ENCODE measurements at regions not wholly inside any gene's neighbourhood (a gene's known extent, or its start where the extent isn't known, plus 50 kb on each side); places are given as distances from the start of the nearest gene placed in this dataset.

DNA sequence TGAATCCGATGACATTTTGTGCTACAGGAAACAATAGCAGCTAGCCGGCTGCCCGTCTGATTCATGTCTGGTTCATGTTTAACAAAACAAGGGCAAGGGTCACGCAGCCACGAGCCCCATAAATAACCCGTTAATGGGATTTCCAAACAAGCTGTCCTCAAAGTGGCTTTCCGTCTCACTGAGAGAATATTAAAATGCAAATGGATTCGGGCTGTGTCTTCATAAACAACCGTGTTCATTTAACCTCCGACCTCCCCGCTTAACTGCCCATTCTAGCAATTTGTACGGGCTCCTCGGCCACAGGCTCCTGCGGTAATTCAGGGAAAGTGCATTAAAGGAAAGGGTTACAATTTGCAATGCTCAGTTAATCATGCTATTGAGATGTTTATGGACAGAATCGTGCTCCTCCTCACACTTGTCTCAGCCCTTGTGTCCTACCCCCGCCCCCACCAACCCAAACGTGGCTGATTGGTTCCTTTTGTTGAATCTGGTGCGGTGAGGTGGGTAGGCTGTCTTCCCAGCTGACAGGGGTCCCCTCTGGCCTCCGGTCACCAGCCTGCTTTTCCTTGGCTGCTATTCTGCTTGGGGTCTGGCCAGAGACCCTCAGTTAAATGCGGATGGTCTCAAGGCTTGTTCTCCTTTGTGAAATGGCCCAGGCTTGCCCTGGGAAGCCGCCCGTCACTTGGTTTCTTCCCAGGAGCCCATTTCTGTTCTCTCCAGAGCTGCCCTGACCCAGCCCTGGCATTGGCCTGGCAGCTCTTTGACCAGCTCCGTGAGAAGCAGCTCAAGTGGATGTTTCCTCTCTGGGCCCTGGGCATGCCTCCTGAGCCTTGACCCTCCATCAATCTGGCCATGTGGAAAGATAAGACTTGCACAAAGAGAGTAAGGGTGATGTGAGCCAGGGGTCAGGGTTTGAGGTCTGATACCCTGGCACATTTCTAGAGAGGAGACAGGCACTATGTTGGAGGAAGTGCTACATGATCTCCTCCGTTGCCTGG is 200.7 kb upstream of the POU3F1 start:
- Histone ChIP-seq H3K27ac (replicated peaks) (no peak overlapping the region), H3K27me3 (ENCODE audit: insufficient read depth, poor library complexity, severe bottlenecking) (peaks cover 7% of the 10 kb centered on the region), H3K4me3 (replicated peaks; ENCODE audit: insufficient read depth, low read length) (no peak overlapping the region)
- TF ChIP-seq SPI1 (IDR thresholded peaks at IDR 0.05; ENCODE audit: borderline replicate concordance, low read depth) (no peak), GABPA (IDR thresholded peaks at IDR 0.05; ENCODE audit: low read depth) (no peak), REST (IDR thresholded peaks at IDR 0.05; ENCODE audit: insufficient replicate concordance, low read depth) (no peak), CTCF (IDR thresholded peaks at IDR 0.05; ENCODE audit: insufficient read depth, low read length) (no peak), POLR2AphosphoS5 (IDR thresholded peaks at IDR 0.05; ENCODE audit: low read depth) (no peak)
- DNase-seq (ENCODE audit: low read depth in 1 of 2, low spot score in 1 of 2): no peak

GRCh38 chr1:38244218-38244845 is 197.7 kb upstream of the POU3F1 start:
- Histone ChIP-seq H3K27ac (replicated peaks) (no peak overlapping the region), H3K27me3 (ENCODE audit: insufficient read depth, poor library complexity, severe bottlenecking) (peaks cover 5% of the 10 kb centered on the region), H3K4me3 (replicated peaks; ENCODE audit: insufficient read depth, low read length) (no peak overlapping the region)
- no peak for DNase-seq (ENCODE audit: low read depth in 1 of 2, low spot score in 1 of 2)
- TF ChIP-seq SPI1 (IDR thresholded peaks at IDR 0.05; ENCODE audit: borderline replicate concordance, low read depth) (no peak), GABPA (IDR thresholded peaks at IDR 0.05; ENCODE audit: low read depth) (no peak), REST (IDR thresholded peaks at IDR 0.05; ENCODE audit: insufficient replicate concordance, low read depth) (no peak), CTCF (IDR thresholded peaks at IDR 0.05; ENCODE audit: insufficient read depth, low read length) (no peak), POLR2AphosphoS5 (IDR thresholded peaks at IDR 0.05; ENCODE audit: low read depth) (no peak)

GRCh38 chr1:38243106-38243505 is 196.5 kb upstream of the POU3F1 start:
- Histone ChIP-seq H3K27ac (replicated peaks) (no peak overlapping the region), H3K27me3 (ENCODE audit: insufficient read depth, poor library complexity, severe bottlenecking) (peaks cover 2% of the 10 kb centered on the region), H3K4me3 (replicated peaks; ENCODE audit: insufficient read depth, low read length) (no peak overlapping the region)
- TF ChIP-seq CTCF (IDR thresholded peaks at IDR 0.05; ENCODE audit: insufficient read depth, low read length) (no peak), SPI1 (IDR thresholded peaks at IDR 0.05; ENCODE audit: borderline replicate concordance, low read depth) (no peak)
- DNase-seq (ENCODE audit: low read depth in 1 of 2, low spot score in 1 of 2): no peak

Measured in HL-60 (cell line).